A549 (cell line): ENCODE measurements at regions not wholly inside any gene's neighbourhood (a gene's known extent, or its start where the extent isn't known, plus 50 kb on each side); places are given as distances from the start of the nearest gene placed in this dataset.

Experiments used
- ATAC-seq, 2 experiments: fragments of 200-7000 bp in 1 of 2; fragments of >200 bp in 1 of 2; cut with Nextera tagmentation in 1 of 2; cut with Tn5 transposase in 1 of 2; 3 replicates each; pipeline versions ENCODE4 v1.8.0 to v1.9.1; 2018 to 2020; ENCODE audit warnings: mild to moderate bottlenecking in 1 of 2, moderate library complexity in 1 of 2
- CTCF ChIA-PET: fragments of 300-600 bp; sonication (Branson Sonifier 250); formaldehyde crosslinking; extraction: SDS; loops from one replicate; lab custom pipeline; 2021; ENCODE audit warnings: antibody characterized with exemption, inconsistent platforms; lab: Yijun Ruan, JAX
- POLR2A ChIA-PET: fragments of 350-600 bp; formaldehyde crosslinking; extraction: SDS; loops from one replicate; lab custom pipeline; 2021; ENCODE audit warnings: antibody characterized with exemption, inconsistent platforms; lab: Yijun Ruan, JAX
- DNase-seq, 2 experiments: peaks; one replicate each; pipeline versions ENCODE4 v3.0.0 to v3.0.0-alpha.2; 2011 to 2016; ENCODE audit warnings: low read depth in 1 of 2, low spot score in 1 of 2
- FAIRE-seq: peaks from 2 replicates; lab custom pipeline; 2011; peaks lifted over from hg19 to GRCh38; lab: Jason Lieb, UNC
- H3K27ac ChIP-seq, 2 experiments: fragments of >200 bp; sonication (Bioruptor Twin); formaldehyde crosslinking; 3 replicates each; pipeline ENCODE4 v1.5.1; 2016 to 2017
- H3K4me1 ChIP-seq: fragments of >200 bp; sonication (Bioruptor Twin); formaldehyde crosslinking; 3 replicates; pipeline ENCODE4 v1.6.1; 2016
- H3K4me2 ChIP-seq: fragments of >200 bp; sonication (Bioruptor Twin); formaldehyde crosslinking; 3 replicates; pipeline ENCODE4 v1.6.1; 2016
- H3K4me3 ChIP-seq: fragments of >200 bp; sonication (Bioruptor Twin); formaldehyde crosslinking; 3 replicates; pipeline ENCODE4 v1.5.1; 2016
- H3K9me3 ChIP-seq: fragments of >200 bp; sonication (Bioruptor Twin); formaldehyde crosslinking; 3 replicates; pipeline ENCODE4 v1.6.1; 2016
- BHLHE40 ChIP-seq: IDR thresholded peaks from 2 replicates; pipeline ENCODE4 v1.6.1; 2012; ENCODE audit warnings: low read depth, low read length, inconsistent platforms
- CBX2 ChIP-seq: fragments of 200-600 bp; sonication (generic); IDR thresholded peaks from 2 replicates; pipeline ENCODE4 v1.6.1; 2016; ENCODE audit warnings: low read depth, mild to moderate bottlenecking, borderline replicate concordance
- CEBPB ChIP-seq, 2 experiments: fragments of >200 bp in 1 of 2; sonication (Bioruptor Twin) in 1 of 2; formaldehyde crosslinking in 1 of 2; IDR thresholded peaks; 2 replicates each; pipeline ENCODE4 v1.6.1; 2012 to 2016
- CHD4 ChIP-seq: fragments of 200-600 bp; sonication (generic); IDR thresholded peaks from 2 replicates; pipeline ENCODE4 v1.6.1; 2016; ENCODE audit warnings: antibody characterized with exemption, mild to moderate bottlenecking, borderline replicate concordance
- EHF ChIP-seq: fragments of 250-450 bp; sonication (Bioruptor Pico); IDR thresholded peaks from 2 replicates; pipeline ENCODE4 v1.5.0; 2020; ENCODE audit warnings: mild to moderate bottlenecking
- EP300 ChIP-seq, 2 experiments: fragments of >200 bp; sonication (Bioruptor Twin); formaldehyde crosslinking; IDR thresholded peaks; 2 replicates in 1 of 2; 3 replicates in 1 of 2; pipeline ENCODE4 v1.6.1; 2016 to 2017
- FOSL2 ChIP-seq, 2 experiments: fragments of 450-650 bp in 1 of 2; fragments of >200 bp in 1 of 2; sonication (Bioruptor Twin) in 1 of 2; formaldehyde crosslinking; IDR thresholded peaks; 2 replicates each; pipeline versions ENCODE4 v1.5.0 to v1.6.1; 2016 to 2020; ENCODE audit warnings: mild to moderate bottlenecking in 1 of 2, moderate library complexity in 1 of 2
- FOXS1 ChIP-seq: fragments of 250-450 bp; sonication (Bioruptor Pico); IDR thresholded peaks from 2 replicates; pipeline ENCODE4 v1.5.0; 2020; ENCODE audit warnings: mild to moderate bottlenecking, moderate library complexity
- GATA3 ChIP-seq: IDR thresholded peaks from 2 replicates; pipeline ENCODE4 v1.6.1; 2012; ENCODE audit warnings: borderline replicate concordance
- HOXB5 ChIP-seq: fragments of 250-450 bp; sonication (Bioruptor Pico); IDR thresholded peaks from 2 replicates; pipeline ENCODE4 v1.5.0; 2020; ENCODE audit warnings: mild to moderate bottlenecking, moderate library complexity
- JUN ChIP-seq, 2 experiments: fragments of >200 bp; sonication (Bioruptor Twin); formaldehyde crosslinking; IDR thresholded peaks; 2 replicates in 1 of 2; 3 replicates in 1 of 2; pipeline ENCODE4 v1.6.1; 2016 to 2017
- JUNB ChIP-seq: fragments of >200 bp; sonication (Bioruptor Twin); formaldehyde crosslinking; IDR thresholded peaks from 2 replicates; pipeline ENCODE4 v1.6.1; 2016
- KDM1A ChIP-seq: fragments of 200-600 bp; sonication (generic); IDR thresholded peaks from 2 replicates; pipeline ENCODE4 v1.6.1; 2016; ENCODE audit warnings: low read depth, mild to moderate bottlenecking
- KDM5A ChIP-seq: fragments of 200-600 bp; sonication (generic); IDR thresholded peaks from 2 replicates; pipeline ENCODE4 v1.6.1; 2016; ENCODE audit warnings: antibody characterized with exemption, mild to moderate bottlenecking
- MAX ChIP-seq: IDR thresholded peaks from 2 replicates; pipeline ENCODE4 v1.6.1; 2012
- MAZ ChIP-seq: fragments of 150-350 bp; IDR thresholded peaks from 2 replicates; pipeline ENCODE4 v1.6.1; 2014; ENCODE audit warnings: antibody characterized with exemption, low read depth, low read length, borderline replicate concordance
- MYC ChIP-seq: IDR thresholded peaks from 2 replicates; pipeline ENCODE4 v1.6.1; 2012; ENCODE audit warnings: mild to moderate bottlenecking, inconsistent platforms, low read length, improper control_type of control experiment, borderline replicate concordance
- NFE2L2 ChIP-seq: fragments of 150-350 bp; conservative IDR thresholded peaks from 2 replicates; pipeline ENCODE4 v1.6.1; 2014; ENCODE audit warnings: low read length
- NPAS2 ChIP-seq: fragments of 250-450 bp; sonication (Bioruptor Pico); IDR thresholded peaks from 2 replicates; pipeline ENCODE4 v1.8.0; 2022; ENCODE audit warnings: mild to moderate bottlenecking, moderate library complexity, borderline replicate concordance
- PBX3 ChIP-seq: IDR thresholded peaks from 2 replicates; pipeline ENCODE4 v1.6.1; 2012
- POLR2A ChIP-seq: IDR thresholded peaks from 2 replicates; pipeline ENCODE4 v1.6.1; 2012; ENCODE audit warnings: mild to moderate bottlenecking, low read length
- RAD21 ChIP-seq, 2 experiments: fragments of >200 bp in 1 of 2; sonication (Bioruptor Twin) in 1 of 2; formaldehyde crosslinking in 1 of 2; IDR thresholded peaks in 1 of 2; conservative IDR thresholded peaks in 1 of 2; 2 replicates in 1 of 2; 3 replicates in 1 of 2; pipeline ENCODE4 v1.6.1; 2012 to 2018; ENCODE audit warnings: inconsistent platforms in 1 of 2
- RARB ChIP-seq: fragments of 250-450 bp; sonication (Bioruptor Pico); IDR thresholded peaks from 2 replicates; pipeline ENCODE4 v1.8.0; 2021; ENCODE audit warnings: mild to moderate bottlenecking, moderate library complexity
- SMC3 ChIP-seq: fragments of >200 bp; sonication (Bioruptor Twin); formaldehyde crosslinking; IDR thresholded peaks from 3 replicates; pipeline ENCODE4 v1.6.1; 2018; ENCODE audit warnings: inconsistent platforms
- SREBF2 ChIP-seq: fragments of 450-650 bp; IDR thresholded peaks from 2 replicates; pipeline ENCODE4 v1.6.1; 2014; ENCODE audit warnings: mild to moderate bottlenecking, moderate library complexity
- TP53 ChIP-seq: fragments of 250-450 bp; sonication (Bioruptor Pico); IDR thresholded peaks from 2 replicates; pipeline ENCODE4 v1.5.0; 2021; ENCODE audit warnings: mild to moderate bottlenecking, moderate library complexity
- ZSCAN20 ChIP-seq: fragments of 250-450 bp; sonication (Bioruptor Pico); IDR thresholded peaks from 2 replicates; pipeline ENCODE4 v1.8.0; 2022; ENCODE audit warnings: mild to moderate bottlenecking, moderate library complexity
- WGBS: methylation state at CpG from one replicate; pipeline ENCODE4 v1.1.6; 2017; ENCODE audit errors: missing lambda C conversion rate; 5-methylcytosine and 5-hydroxymethylcytosine counted together
- TF ChIP-seq, protein P1 (sequence below): fragments of >200 bp; sonication (Bioruptor Twin); formaldehyde crosslinking; IDR thresholded peaks from 2 replicates; pipeline ENCODE4 v1.6.1; 2016
- TF ChIP-seq, protein P2 (sequence below): fragments of >200 bp; sonication (Bioruptor Twin); formaldehyde crosslinking; IDR thresholded peaks from 3 replicates; pipeline ENCODE4 v1.5.1; 2016
- TF ChIP-seq, protein P3 (sequence below): fragments of 450-650 bp; IDR thresholded peaks from 2 replicates; pipeline ENCODE4 v1.6.1; 2014; ENCODE audit warnings: antibody characterized with exemption
- TF ChIP-seq, protein P4 (sequence below): fragments of 250-450 bp; sonication (Bioruptor Pico); IDR thresholded peaks from 2 replicates; pipeline ENCODE4 v1.5.0; 2021; ENCODE audit warnings: mild to moderate bottlenecking, moderate library complexity, borderline replicate concordance

DNA sequence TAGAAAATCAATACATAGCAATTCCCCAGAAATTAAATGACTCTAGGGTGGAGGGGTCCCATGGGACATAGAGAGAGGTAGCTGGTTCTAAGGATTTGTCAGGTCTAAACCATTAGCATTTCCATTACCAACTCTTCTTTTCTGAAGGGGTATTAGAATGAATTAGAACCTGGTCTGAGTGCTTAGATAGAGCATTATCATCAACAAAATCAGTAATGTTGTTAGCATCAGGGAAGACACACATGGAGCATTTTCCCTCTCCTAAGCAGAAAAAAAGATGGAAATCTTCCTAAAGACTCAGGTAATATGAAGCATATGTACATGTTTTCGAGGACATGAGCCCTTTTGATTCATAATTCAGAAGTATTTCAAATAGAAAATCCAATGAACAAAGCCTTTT, 984.4 kb upstream of the NCAM2 start:
- FAIRE-seq (no peak), DNase-seq (no peak)
- ChIA-PET POLR2A (no interaction called here), CTCF (no interaction called here)
- 0% methylated on average over 1 of the region's 1 CpG for WGBS
- no peaks in the 10 kb centered on the region for H3K4me1 ChIP-seq
- H3K9me3 ChIP-seq: no peaks in the 10 kb centered on the region
- no peak for TF ChIP-seq SREBF2
- no peak for TF ChIP-seq BHLHE40
- no peak for TF ChIP-seq FOSL2 (IDR thresholded peaks at IDR 0.05)
- TF ChIP-seq FOSL2 (CRISPR knock-in tag; IDR thresholded peaks at IDR 0.05): no peak
- TF ChIP-seq, all 56 proteins: peak for 0
- Histone ChIP-seq H3K4me3 (no peak overlapping the region), H3K27ac (no peak overlapping the region), H3K4me2 (no peak overlapping the region)
- ATAC-seq: no peak

GRCh38 chr21:20016435-20017005, 981.7 kb upstream of the NCAM2 start:
- no peak for DNase-seq
- no peak for ATAC-seq
- FAIRE-seq: no peak
- ChIA-PET POLR2A (no interaction called here), CTCF (no interaction called here)
- no peaks in the 10 kb centered on the region for H3K4me1 ChIP-seq
- TF ChIP-seq, protein P1, sequence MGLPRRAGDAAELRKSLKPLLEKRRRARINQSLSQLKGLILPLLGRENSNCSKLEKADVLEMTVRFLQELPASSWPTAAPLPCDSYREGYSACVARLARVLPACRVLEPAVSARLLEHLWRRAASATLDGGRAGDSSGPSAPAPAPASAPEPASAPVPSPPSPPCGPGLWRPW: no peak
- no peak for TF ChIP-seq HOXB5 (CRISPR knock-in tag)
- no peak for TF ChIP-seq CHD4
- no peak for TF ChIP-seq JUNB
- TF ChIP-seq, protein P2, sequence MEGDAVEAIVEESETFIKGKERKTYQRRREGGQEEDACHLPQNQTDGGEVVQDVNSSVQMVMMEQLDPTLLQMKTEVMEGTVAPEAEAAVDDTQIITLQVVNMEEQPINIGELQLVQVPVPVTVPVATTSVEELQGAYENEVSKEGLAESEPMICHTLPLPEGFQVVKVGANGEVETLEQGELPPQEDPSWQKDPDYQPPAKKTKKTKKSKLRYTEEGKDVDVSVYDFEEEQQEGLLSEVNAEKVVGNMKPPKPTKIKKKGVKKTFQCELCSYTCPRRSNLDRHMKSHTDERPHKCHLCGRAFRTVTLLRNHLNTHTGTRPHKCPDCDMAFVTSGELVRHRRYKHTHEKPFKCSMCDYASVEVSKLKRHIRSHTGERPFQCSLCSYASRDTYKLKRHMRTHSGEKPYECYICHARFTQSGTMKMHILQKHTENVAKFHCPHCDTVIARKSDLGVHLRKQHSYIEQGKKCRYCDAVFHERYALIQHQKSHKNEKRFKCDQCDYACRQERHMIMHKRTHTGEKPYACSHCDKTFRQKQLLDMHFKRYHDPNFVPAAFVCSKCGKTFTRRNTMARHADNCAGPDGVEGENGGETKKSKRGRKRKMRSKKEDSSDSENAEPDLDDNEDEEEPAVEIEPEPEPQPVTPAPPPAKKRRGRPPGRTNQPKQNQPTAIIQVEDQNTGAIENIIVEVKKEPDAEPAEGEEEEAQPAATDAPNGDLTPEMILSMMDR: no peak
- TF ChIP-seq MYC: no peak
- TF ChIP-seq CEBPB (IDR thresholded peaks at IDR 0.05): no peak
- no peak for TF ChIP-seq JUN (IDR thresholded peaks at IDR 0.05)
- TF ChIP-seq, protein P3, sequence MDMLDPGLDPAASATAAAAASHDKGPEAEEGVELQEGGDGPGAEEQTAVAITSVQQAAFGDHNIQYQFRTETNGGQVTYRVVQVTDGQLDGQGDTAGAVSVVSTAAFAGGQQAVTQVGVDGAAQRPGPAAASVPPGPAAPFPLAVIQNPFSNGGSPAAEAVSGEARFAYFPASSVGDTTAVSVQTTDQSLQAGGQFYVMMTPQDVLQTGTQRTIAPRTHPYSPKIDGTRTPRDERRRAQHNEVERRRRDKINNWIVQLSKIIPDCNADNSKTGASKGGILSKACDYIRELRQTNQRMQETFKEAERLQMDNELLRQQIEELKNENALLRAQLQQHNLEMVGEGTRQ: no peak
- TF ChIP-seq TP53: no peak
- TF ChIP-seq, protein P4, sequence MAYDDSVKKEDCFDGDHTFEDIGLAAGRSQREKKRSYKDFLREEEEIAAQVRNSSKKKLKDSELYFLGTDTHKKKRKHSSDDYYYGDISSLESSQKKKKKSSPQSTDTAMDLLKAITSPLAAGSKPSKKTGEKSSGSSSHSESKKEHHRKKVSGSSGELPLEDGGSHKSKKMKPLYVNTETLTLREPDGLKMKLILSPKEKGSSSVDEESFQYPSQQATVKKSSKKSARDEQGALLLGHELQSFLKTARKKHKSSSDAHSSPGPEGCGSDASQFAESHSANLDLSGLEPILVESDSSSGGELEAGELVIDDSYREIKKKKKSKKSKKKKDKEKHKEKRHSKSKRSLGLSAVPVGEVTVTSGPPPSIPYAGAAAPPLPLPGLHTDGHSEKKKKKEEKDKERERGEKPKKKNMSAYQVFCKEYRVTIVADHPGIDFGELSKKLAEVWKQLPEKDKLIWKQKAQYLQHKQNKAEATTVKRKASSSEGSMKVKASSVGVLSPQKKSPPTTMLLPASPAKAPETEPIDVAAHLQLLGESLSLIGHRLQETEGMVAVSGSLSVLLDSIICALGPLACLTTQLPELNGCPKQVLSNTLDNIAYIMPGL (CRISPR knock-in tag): no peak
- no peak for TF ChIP-seq MAZ
- TF ChIP-seq NFE2L2: no peak
- TF ChIP-seq MAX: no peak
- no peak for TF ChIP-seq EP300 (IDR thresholded peaks at IDR 0.05)
- no peak for TF ChIP-seq KDM1A
- TF ChIP-seq RARB: no peak
- no peak overlapping the region for H3K27ac ChIP-seq
- no peaks in the 10 kb centered on the region for H3K9me3 ChIP-seq
- no peak overlapping the region for H3K4me2 ChIP-seq
- H3K4me3 ChIP-seq: no peak overlapping the region
- WGBS: 15% methylated on average over 8 of the region's 8 CpGs

GRCh38 chr21:20020026-20020425, 978.2 kb upstream of the NCAM2 start:
- Histone ChIP-seq H3K4me1 (no peaks in the 10 kb centered on the region), H3K4me2 (no peak overlapping the region), H3K27ac (no peak overlapping the region), H3K9me3 (no peaks in the 10 kb centered on the region), H3K4me3 (no peak overlapping the region)
- 8% methylated on average over 6 of the region's 6 CpGs for WGBS
- POLR2A ChIA-PET: no interaction called here
- no peak for DNase-seq
- FAIRE-seq: no peak
- no peak for ATAC-seq
- CTCF ChIA-PET: no interaction called here
- TF ChIP-seq SMC3 (no peak), RARB (no peak), KDM5A (no peak), MYC (no peak), ZSCAN20 (CRISPR knock-in tag) (no peak), EHF (CRISPR knock-in tag) (no peak), POLR2A (no peak), PBX3 (no peak), FOXS1 (CRISPR knock-in tag) (no peak), CBX2 (no peak), GATA3 (no peak), RAD21 (conservative IDR thresholded peaks at IDR 0.05 in 1 of 2, IDR thresholded peaks at IDR 0.05 in 1 of 2) (no peak), NPAS2 (no peak), HOXB5 (CRISPR knock-in tag) (no peak)
